Mucosa of descending colon (tissue), 3 donors: ENCODE measurements at regions not wholly inside any gene's neighbourhood (a gene's known extent, or its start where the extent isn't known, plus 50 kb on each side); places are given as distances from the start of the nearest gene placed in this dataset.
"Not testable (repeated sequence)": the region's sequence is repeated elsewhere in the genome, so short reads cannot be mapped to it uniquely, and the experiment has no call there.

Source experiments
- ATAC-seq: fragments of 200-7000 bp; cut with Tn5 transposase; one replicate; pipeline ENCODE4 v1.9.1; 2020; ENCODE audit warnings: mild to moderate bottlenecking, moderate library complexity
- DNase-seq, 3 donors: peaks; one replicate each; pipeline ENCODE4 v3.0.0-alpha.2; 2020
- H3K36me3 ChIP-seq: fragments of 200-600 bp; one replicate; pipeline ENCODE4 v1.8.0; 2021; ENCODE audit warnings: low read depth, mild to moderate bottlenecking
- H3K4me1 ChIP-seq: fragments of 200-600 bp; one replicate; pipeline ENCODE4 v1.8.0; 2021; ENCODE audit warnings: low read depth, mild to moderate bottlenecking
- H3K4me3 ChIP-seq: fragments of 200-600 bp; one replicate; pipeline ENCODE4 v1.8.0; 2021; ENCODE audit warnings: mild to moderate bottlenecking
- H3K9me3 ChIP-seq: fragments of 200-600 bp; one replicate; pipeline ENCODE4 v1.8.0; 2021; ENCODE audit warnings: mild to moderate bottlenecking
- CTCF ChIP-seq: fragments of 200-600 bp; IDR thresholded peaks from one replicate; pipeline ENCODE4 v1.8.0; 2022; ENCODE audit warnings: antibody characterized with exemption, mild to moderate bottlenecking
- intact Hi-C, 2 donors: fragments of 100-400 bp; cut with DNase I in 1 of 2; cut with micrococcal nuclease in 1 of 2; formaldehyde crosslinking; loops; one replicate each; pipeline versions ENCODE4 v1.11.0 to v1.11.1; 2022; cut with DNase I, micrococcal nuclease
- donor health status: DM: no; HTN: no; CAD: no; lungs with moderate emphysema.
- donor health status: DM: no; HTN: no; CAD: no.
- donor health status: DM: no; HTN: yes; CAD: no.

GRCh38 chr14:43410631-43411030 lies 1096.5 kb downstream of the FSCB start:
- no peaks in the 10 kb centered on the region for H3K9me3 ChIP-seq
- intact Hi-C loops, result no loop called here
- ATAC-seq, result no peak
- no peak for TF ChIP-seq CTCF
- no peak overlapping the region for H3K4me3 ChIP-seq
- no peaks in the 10 kb centered on the region for H3K36me3 ChIP-seq
- peak in 1 of 3 donors; percentile 36 for DNase-seq
- H3K4me1 ChIP-seq, result no peaks in the 10 kb centered on the region

GRCh38 chr14:43408472-43408871 lies 1098.6 kb downstream of the FSCB start:
- no peak for DNase-seq
- no peak for ATAC-seq
- no peaks in the 10 kb centered on the region for H3K4me1 ChIP-seq
- no peak for TF ChIP-seq CTCF
- H3K9me3 ChIP-seq, result peaks cover 4% of the 10 kb centered on the region
- no peak overlapping the region for H3K4me3 ChIP-seq
- intact Hi-C loops, result no loop called here
- no peaks in the 10 kb centered on the region for H3K36me3 ChIP-seq

GRCh38 chr14:43407706-43408105 lies 1099.4 kb downstream of the FSCB start:
- no peak for TF ChIP-seq CTCF
- intact Hi-C loops, result no loop called here
- ATAC-seq (no peak), DNase-seq (no peak)
- Histone ChIP-seq H3K4me1 (no peaks in the 10 kb centered on the region), H3K4me3 (no peak overlapping the region), H3K9me3 (peaks cover 5% of the 10 kb centered on the region), H3K36me3 (no peaks in the 10 kb centered on the region)

GRCh38 chr14:43406931-43407330 lies 1100.2 kb downstream of the FSCB start:
- H3K4me3 ChIP-seq, result no peak overlapping the region
- H3K36me3 ChIP-seq, result no peaks in the 10 kb centered on the region
- ATAC-seq (no peak), DNase-seq (no peak)
- intact Hi-C loops, result no loop called here
- no peaks in the 10 kb centered on the region for H3K4me1 ChIP-seq
- no peak for TF ChIP-seq CTCF
- peaks cover 5% of the 10 kb centered on the region for H3K9me3 ChIP-seq

- no peak for ATAC-seq
- no peak for TF ChIP-seq CTCF
- DNase-seq, result no peak
- Histone ChIP-seq H3K9me3 (peaks cover 5% of the 10 kb centered on the region), H3K4me1 (no peaks in the 10 kb centered on the region), H3K4me3 (no peak overlapping the region), H3K36me3 (no peaks in the 10 kb centered on the region)
- intact Hi-C loops, result no loop called here
Observed at GRCh38 chr14:43399289-43399688, 1107.8 kb downstream of the FSCB start.

- H3K36me3 ChIP-seq, H3K4me3 ChIP-seq, intact Hi-C loops, DNase-seq, ATAC-seq, H3K4me1 ChIP-seq, H3K9me3 ChIP-seq: not testable (repeated sequence)
Observed at GRCh38 chr14:43370565-43370896, 1136.6 kb downstream of the FSCB start.
